OCI-LY3 (cell line): ENCODE measurements at regions not wholly inside any gene's neighbourhood (a gene's known extent, or its start where the extent isn't known, plus 50 kb on each side); places are given as distances from the start of the nearest gene placed in this dataset.

ENCODE experiments used
- EZH2phosphoT487 ChIP-seq: fragments of 200-600 bp; shearing (Covaris generic); IDR thresholded peaks from 2 replicates; pipeline ENCODE4 v1.6.1; 2018; ENCODE audit warnings: antibody characterized with exemption, mixed run types, low read depth
- TF ChIP-seq, protein P1 (sequence below): fragments of 200-600, 300-600 bp; sonication (generic); IDR thresholded peaks from 2 replicates; pipeline ENCODE4 v1.5.1; 2014; ENCODE audit warnings: antibody characterized with exemption, low read length, low read depth

DNA sequence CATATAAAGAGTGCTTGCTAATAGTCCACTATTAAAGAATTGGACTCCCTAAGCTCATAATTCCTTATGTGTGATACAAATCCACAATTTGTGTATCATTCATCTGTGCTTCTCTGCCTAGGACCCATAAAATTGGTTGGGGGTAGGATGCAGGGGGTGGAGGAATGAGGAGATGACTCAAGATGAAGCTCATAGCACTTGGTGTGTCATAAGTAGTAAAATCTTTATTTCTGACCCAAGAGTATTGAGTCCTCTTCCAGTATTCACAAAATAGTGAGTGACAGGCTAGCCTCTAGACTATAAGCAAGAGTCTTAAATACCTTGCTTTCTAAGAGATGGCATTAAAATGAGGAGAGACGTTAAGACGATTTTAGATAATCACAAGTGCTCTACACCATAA, 390.9 kb upstream of the CDH19 start:
- TF ChIP-seq, protein P1, sequence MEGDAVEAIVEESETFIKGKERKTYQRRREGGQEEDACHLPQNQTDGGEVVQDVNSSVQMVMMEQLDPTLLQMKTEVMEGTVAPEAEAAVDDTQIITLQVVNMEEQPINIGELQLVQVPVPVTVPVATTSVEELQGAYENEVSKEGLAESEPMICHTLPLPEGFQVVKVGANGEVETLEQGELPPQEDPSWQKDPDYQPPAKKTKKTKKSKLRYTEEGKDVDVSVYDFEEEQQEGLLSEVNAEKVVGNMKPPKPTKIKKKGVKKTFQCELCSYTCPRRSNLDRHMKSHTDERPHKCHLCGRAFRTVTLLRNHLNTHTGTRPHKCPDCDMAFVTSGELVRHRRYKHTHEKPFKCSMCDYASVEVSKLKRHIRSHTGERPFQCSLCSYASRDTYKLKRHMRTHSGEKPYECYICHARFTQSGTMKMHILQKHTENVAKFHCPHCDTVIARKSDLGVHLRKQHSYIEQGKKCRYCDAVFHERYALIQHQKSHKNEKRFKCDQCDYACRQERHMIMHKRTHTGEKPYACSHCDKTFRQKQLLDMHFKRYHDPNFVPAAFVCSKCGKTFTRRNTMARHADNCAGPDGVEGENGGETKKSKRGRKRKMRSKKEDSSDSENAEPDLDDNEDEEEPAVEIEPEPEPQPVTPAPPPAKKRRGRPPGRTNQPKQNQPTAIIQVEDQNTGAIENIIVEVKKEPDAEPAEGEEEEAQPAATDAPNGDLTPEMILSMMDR = no peak
- TF ChIP-seq EZH2phosphoT487 = no peak
